Naive thymus-derived CD4-positive, alpha-beta T cell (primary cell): ENCODE measurements at regions not wholly inside any gene's neighbourhood (a gene's known extent, or its start where the extent isn't known, plus 50 kb on each side); places are given as distances from the start of the nearest gene placed in this dataset.
"Not testable (repeated sequence)": the region's sequence is repeated elsewhere in the genome, so short reads cannot be mapped to it uniquely, and the experiment has no call there.

Source experiments
- ATAC-seq: fragments of 150-1000 bp; cut with Tn5 transposase; 2 replicates; pipeline ENCODE4 v1.10.0; 2021; ENCODE audit warnings: mild to moderate bottlenecking, moderate library complexity
- CTCF ChIA-PET: fragments of 350-600 bp; sonication (Branson Sonifier 250); formaldehyde crosslinking; loops from one replicate; lab custom pipeline; 2021; ENCODE audit warnings: antibody characterized with exemption; lab: Charles Lee
- POLR2A ChIA-PET: fragments of 350-600 bp; sonication (Branson Sonifier 250); formaldehyde crosslinking; loops from one replicate; lab custom pipeline; 2021; ENCODE audit warnings: antibody characterized with exemption, inconsistent platforms; lab: Charles Lee
- DNase-seq, 9 donors: peaks; one replicate each; pipeline versions ENCODE4 v3.0.0 to v3.0.0-alpha.2; 2020 to 2022; ENCODE audit warnings: mixed read lengths in 1 of 9
- H3K27ac ChIP-seq: one replicate; pipeline ENCODE4 v1.7.0; 2013; ENCODE audit warnings: mild to moderate bottlenecking, low read depth, low read length, moderate library complexity
- H3K27me3 ChIP-seq, 2 donors: one replicate each; pipeline ENCODE4 v1.7.0; 2013; ENCODE audit warnings: low read length in 2 of 2, mild to moderate bottlenecking in 2 of 2, moderate library complexity in 2 of 2; ENCODE audit not compliant: control insufficient read depth in 2 of 2, insufficient read depth in 2 of 2
- H3K36me3 ChIP-seq, 3 experiments: 1 replicate in 2 of 3; 2 replicates in 1 of 3; pipeline ENCODE4 v1.7.0; 2013; ENCODE audit warnings: low read length in 3 of 3, mild to moderate bottlenecking in 3 of 3, moderate library complexity in 1 of 3; ENCODE audit not compliant: insufficient read depth in 3 of 3, control insufficient read depth in 2 of 3
- H3K4me1 ChIP-seq, 2 donors: one replicate each; pipeline ENCODE4 v1.7.0; 2013; ENCODE audit warnings: low read length in 2 of 2, mild to moderate bottlenecking in 2 of 2, moderate library complexity in 1 of 2; ENCODE audit not compliant: control insufficient read depth in 2 of 2, insufficient read depth in 2 of 2
- H3K4me3 ChIP-seq: 2 replicates; pipeline ENCODE4 v1.7.0; 2013; ENCODE audit warnings: mild to moderate bottlenecking, low read length
- H3K9me3 ChIP-seq, 3 experiments: 1 replicate in 2 of 3; 2 replicates in 1 of 3; pipeline ENCODE4 v1.7.0; 2013; ENCODE audit warnings: low read length in 3 of 3; ENCODE audit not compliant: control insufficient read depth in 2 of 3
- H3K27ac Mint-ChIP-seq, 9 donors: one replicate each; pipeline ENCODE4 v1.8.0; 2020 to 2022; ENCODE audit warnings: mixed read lengths in 9 of 9, mild to moderate bottlenecking in 8 of 9, moderate library complexity in 5 of 9, inconsistent platforms in 2 of 9
- H3K27me3 Mint-ChIP-seq, 5 donors: one replicate each; pipeline ENCODE4 v1.8.0; 2021 to 2022; ENCODE audit warnings: mixed read lengths in 5 of 5, mild to moderate bottlenecking in 1 of 5
- H3K36me3 Mint-ChIP-seq, 5 donors: one replicate each; pipeline ENCODE4 v1.8.0; 2020 to 2022; ENCODE audit warnings: mixed read lengths in 5 of 5, mild to moderate bottlenecking in 3 of 5, inconsistent platforms in 1 of 5
- H3K4me1 Mint-ChIP-seq, 7 donors: one replicate each; pipeline ENCODE4 v1.8.0; 2020 to 2022; ENCODE audit warnings: mixed read lengths in 7 of 7, mild to moderate bottlenecking in 3 of 7, inconsistent platforms in 1 of 7
- H3K4me3 Mint-ChIP-seq, 10 donors: one replicate each; pipeline ENCODE4 v1.8.0; 2020 to 2022; ENCODE audit warnings: mild to moderate bottlenecking in 10 of 10, mixed read lengths in 10 of 10, moderate library complexity in 6 of 10, inconsistent platforms in 2 of 10
- H3K9me3 Mint-ChIP-seq, 11 donors: one replicate each; pipeline ENCODE4 v1.8.0; 2020 to 2022; ENCODE audit warnings: mixed read lengths in 11 of 11, mild to moderate bottlenecking in 4 of 11, inconsistent platforms in 1 of 11, moderate library complexity in 1 of 11
- intact Hi-C, 2 donors: fragments of 100-400 bp; cut with micrococcal nuclease; formaldehyde crosslinking; loops; one replicate each; pipeline ENCODE4 v1.15.1; 2023

DNA sequence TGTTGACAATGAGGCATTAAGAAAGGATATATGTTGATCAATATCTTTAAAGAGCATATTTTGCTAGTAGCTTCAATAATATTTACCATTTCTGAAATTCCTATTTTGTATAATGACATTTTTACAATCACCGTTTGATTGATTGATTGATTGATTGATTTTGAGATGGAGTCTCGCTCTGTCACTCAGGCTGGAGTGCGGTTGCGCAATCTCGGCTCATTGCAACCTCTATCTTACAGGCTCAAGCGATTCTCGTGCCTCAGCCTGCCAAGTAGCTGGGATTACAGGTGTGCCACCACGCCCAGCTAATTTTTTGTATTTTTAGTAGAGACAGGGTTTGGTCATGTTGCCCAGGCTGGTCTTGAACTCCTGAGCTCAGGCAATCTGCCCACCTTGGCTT lies 150.9 kb upstream of the TEX13D start:
- H3K27ac ChIP-seq, H3K4me1 Mint-ChIP-seq, POLR2A ChIA-PET, H3K27me3 ChIP-seq, H3K9me3 ChIP-seq, H3K36me3 Mint-ChIP-seq, ATAC-seq, intact Hi-C loops, DNase-seq, H3K27ac Mint-ChIP-seq, H3K36me3 ChIP-seq, H3K4me3 ChIP-seq, CTCF ChIA-PET, H3K4me1 ChIP-seq, H3K4me3 Mint-ChIP-seq, H3K27me3 Mint-ChIP-seq: not testable (repeated sequence)
- H3K9me3 Mint-ChIP-seq: peaks cover 0 to 13% (median 5%) of the 10 kb centered on the region in 11 donors

DNA sequence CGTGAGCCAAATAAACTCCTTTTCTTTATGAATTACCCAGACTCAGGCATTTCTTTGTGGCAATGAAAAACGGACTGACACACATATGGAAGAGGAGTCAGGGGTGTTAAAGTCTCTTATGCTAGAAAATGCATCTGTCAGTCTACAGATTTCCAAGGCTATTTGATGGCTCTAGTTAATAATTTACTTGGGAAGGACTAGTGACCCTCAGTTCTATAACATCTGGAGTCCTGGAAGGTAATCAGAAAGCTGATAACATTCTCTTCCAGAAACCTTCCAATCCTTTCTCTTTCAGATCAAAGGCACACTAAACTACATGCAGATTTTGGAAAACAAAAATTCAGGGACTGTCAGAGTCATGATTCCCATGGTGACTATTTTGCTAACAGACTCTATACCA lies 142.0 kb upstream of the TEX13D start:
- H3K4me1 Mint-ChIP-seq: no peaks in the 10 kb centered on the region
- intact Hi-C loops: no loop called here
- no peak for ATAC-seq
- no peak overlapping the region for H3K4me3 ChIP-seq
- no peak overlapping the region for H3K27ac Mint-ChIP-seq
- no peaks in the 10 kb centered on the region for H3K27me3 Mint-ChIP-seq
- no peaks in the 10 kb centered on the region for H3K36me3 ChIP-seq
- ChIA-PET CTCF (no interaction called here), POLR2A (no interaction called here)
- H3K27ac ChIP-seq: no peak overlapping the region
- H3K9me3 ChIP-seq: no peaks in the 10 kb centered on the region
- no peak for DNase-seq
- no peaks in the 10 kb centered on the region for H3K27me3 ChIP-seq
- peaks cover 0 to 4% (median 0%) of the 10 kb centered on the region in 11 donors for H3K9me3 Mint-ChIP-seq
- H3K36me3 Mint-ChIP-seq: peaks cover 0 to 3% (median 0%) of the 10 kb centered on the region in 5 donors
- no peaks in the 10 kb centered on the region for H3K4me1 ChIP-seq
- no peak overlapping the region for H3K4me3 Mint-ChIP-seq

- Mint-ChIP-seq H3K27ac (no peak overlapping the region), H3K4me3 (no peak overlapping the region), H3K27me3 (no peaks in the 10 kb centered on the region), H3K4me1 (no peaks in the 10 kb centered on the region), H3K36me3 (peaks cover 0 to 3% (median 0%) of the 10 kb centered on the region in 5 donors), H3K9me3 (no peaks in the 10 kb centered on the region)
- Histone ChIP-seq H3K9me3 (no peaks in the 10 kb centered on the region), H3K27ac (no peak overlapping the region), H3K4me3 (no peak overlapping the region), H3K4me1 (no peaks in the 10 kb centered on the region), H3K36me3 (no peaks in the 10 kb centered on the region), H3K27me3 (no peaks in the 10 kb centered on the region)
- ChIA-PET POLR2A (no interaction called here), CTCF (no interaction called here)
- no peak for ATAC-seq
- intact Hi-C loops: no loop called here
- no peak for DNase-seq
Observed at GRCh38 chrX:124194199-124194598, 138.3 kb upstream of the TEX13D start.

GRCh38 chrX:124194901-124195300 lies 137.6 kb upstream of the TEX13D start:
- no peak for ATAC-seq
- no peak overlapping the region for H3K27ac ChIP-seq
- Mint-ChIP-seq H3K9me3 (peaks cover 0 to 4% (median 0%) of the 10 kb centered on the region in 11 donors), H3K27ac (no peak overlapping the region), H3K27me3 (no peaks in the 10 kb centered on the region), H3K4me1 (no peaks in the 10 kb centered on the region), H3K4me3 (no peak overlapping the region), H3K36me3 (peaks cover 0 to 3% (median 0%) of the 10 kb centered on the region in 5 donors)
- CTCF ChIA-PET: no interaction called here
- no peaks in the 10 kb centered on the region for H3K27me3 ChIP-seq
- no peaks in the 10 kb centered on the region for H3K36me3 ChIP-seq
- H3K4me1 ChIP-seq: no peaks in the 10 kb centered on the region
- no peak overlapping the region for H3K4me3 ChIP-seq
- H3K9me3 ChIP-seq: no peaks in the 10 kb centered on the region
- POLR2A ChIA-PET: no interaction called here
- no peak for DNase-seq
- intact Hi-C loops: no loop called here

- H3K4me3 Mint-ChIP-seq: no peak overlapping the region
- ATAC-seq (no peak), DNase-seq (no peak)
- no peak overlapping the region for H3K4me3 ChIP-seq
- CTCF ChIA-PET: no interaction called here
- H3K9me3 ChIP-seq: no peaks in the 10 kb centered on the region
- intact Hi-C loops: no loop called here
- no peaks in the 10 kb centered on the region for H3K36me3 ChIP-seq
- H3K27me3 Mint-ChIP-seq: peaks cover 0 to 2% (median 0%) of the 10 kb centered on the region in 5 donors
- H3K27me3 ChIP-seq: no peaks in the 10 kb centered on the region
- peaks cover 0 to 16% (median 7%) of the 10 kb centered on the region in 11 donors for H3K9me3 Mint-ChIP-seq
- H3K27ac Mint-ChIP-seq: no peak overlapping the region
- no peak overlapping the region for H3K27ac ChIP-seq
- H3K36me3 Mint-ChIP-seq: peaks cover 0 to 6% (median 0%) of the 10 kb centered on the region in 5 donors
- no peaks in the 10 kb centered on the region for H3K4me1 ChIP-seq
- H3K4me1 Mint-ChIP-seq: no peaks in the 10 kb centered on the region
- POLR2A ChIA-PET: no interaction called here
Observed at GRCh38 chrX:124203311-124203710, 129.1 kb upstream of the TEX13D start.

GRCh38 chrX:124208660-124209059 lies 123.8 kb upstream of the TEX13D start:
- ATAC-seq (no peak), DNase-seq (no peak)
- Histone ChIP-seq H3K27me3 (no peaks in the 10 kb centered on the region), H3K4me3 (no peak overlapping the region), H3K4me1 (peaks cover 5 to 15% of the 10 kb centered on the region in 2 donors), H3K9me3 (no peaks in the 10 kb centered on the region), H3K27ac (no peak overlapping the region), H3K36me3 (no peaks in the 10 kb centered on the region)
- CTCF ChIA-PET: interaction anchor here (1.1 kb wide), 1 partner anchor 138 kb away, joined by 3 read pairs; the partner anchor contains the start of gene SH2D1A
- peaks cover 7 to 28% (median 22%) of the 10 kb centered on the region in 7 donors for H3K4me1 Mint-ChIP-seq
- no peak overlapping the region for H3K4me3 Mint-ChIP-seq
- no peak overlapping the region for H3K27ac Mint-ChIP-seq
- POLR2A ChIA-PET: no interaction called here
- intact Hi-C loops: no loop called here
- peaks cover 0 to 8% (median 0%) of the 10 kb centered on the region in 11 donors for H3K9me3 Mint-ChIP-seq
- peaks cover 0 to 2% (median 0%) of the 10 kb centered on the region in 5 donors for H3K36me3 Mint-ChIP-seq
- H3K27me3 Mint-ChIP-seq: peaks cover 0 to 3% (median 0%) of the 10 kb centered on the region in 5 donors
